GM03348 (cell line): ENCODE measurements at regions not wholly inside any gene's neighbourhood (a gene's known extent, or its start where the extent isn't known, plus 50 kb on each side); places are given as distances from the start of the nearest gene placed in this dataset.
"Not testable (repeated sequence)": the region's sequence is repeated elsewhere in the genome, so short reads cannot be mapped to it uniquely, and the experiment has no call there.

ENCODE experiments used
- DNase-seq: peaks from one replicate; pipeline ENCODE4 v3.0.0; 2012; ENCODE audit warnings: low spot score

DNA sequence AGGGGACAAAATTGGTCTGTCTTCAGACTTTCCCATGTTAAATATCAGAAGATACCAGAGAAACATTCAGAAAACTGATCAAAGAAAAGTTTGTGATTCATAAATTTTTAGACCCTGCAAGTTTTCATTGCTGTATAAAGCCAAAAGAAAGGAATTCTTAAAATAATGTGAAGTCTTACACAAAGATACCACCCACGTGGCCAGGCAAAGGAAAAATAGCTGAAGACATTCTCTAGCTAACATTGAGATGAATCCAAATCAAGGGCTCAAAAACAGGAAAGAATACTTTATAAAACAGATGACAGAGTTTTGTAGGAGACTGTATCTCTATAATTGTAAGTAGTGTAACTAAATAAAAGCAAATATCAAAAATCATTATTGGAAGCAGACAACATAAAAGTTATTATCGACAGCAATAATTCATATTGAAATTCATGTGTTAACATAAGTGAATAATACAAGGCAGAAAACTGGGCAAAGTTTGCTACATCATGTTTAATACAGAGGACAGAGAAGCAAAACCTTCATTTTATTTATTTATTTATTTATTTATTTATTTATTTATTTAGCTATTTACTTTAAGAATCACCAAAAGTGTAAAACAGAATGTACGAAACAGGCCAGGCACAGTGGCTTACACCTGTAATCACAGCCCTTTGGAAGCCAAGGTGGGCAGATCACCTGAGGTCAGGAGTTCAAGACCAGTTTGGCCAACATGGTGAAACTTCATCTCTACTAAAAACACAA lies 204.6 kb upstream of the SLIT2 start:
- DNase-seq, result peak; percentile 24

DNA sequence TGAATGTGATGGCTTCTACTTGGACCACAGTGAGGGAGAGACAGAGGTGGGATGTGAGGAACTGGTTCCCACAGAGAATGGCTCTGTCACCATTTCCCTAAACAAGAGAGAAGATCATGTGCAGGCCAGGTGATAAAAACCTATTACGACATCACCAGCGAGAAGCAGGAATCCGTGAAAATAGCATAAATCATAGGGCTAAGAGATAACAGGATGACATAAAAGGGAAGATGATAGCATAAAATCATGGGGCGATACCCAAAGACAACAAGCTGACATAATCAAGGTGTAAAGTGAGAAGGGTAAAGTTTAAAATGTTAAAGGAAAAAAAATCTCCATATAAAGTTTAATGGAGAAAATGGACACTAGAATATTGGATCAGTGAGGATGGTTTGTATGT lies 205.5 kb upstream of the SLIT2 start:
- DNase-seq, result no peak

DNA sequence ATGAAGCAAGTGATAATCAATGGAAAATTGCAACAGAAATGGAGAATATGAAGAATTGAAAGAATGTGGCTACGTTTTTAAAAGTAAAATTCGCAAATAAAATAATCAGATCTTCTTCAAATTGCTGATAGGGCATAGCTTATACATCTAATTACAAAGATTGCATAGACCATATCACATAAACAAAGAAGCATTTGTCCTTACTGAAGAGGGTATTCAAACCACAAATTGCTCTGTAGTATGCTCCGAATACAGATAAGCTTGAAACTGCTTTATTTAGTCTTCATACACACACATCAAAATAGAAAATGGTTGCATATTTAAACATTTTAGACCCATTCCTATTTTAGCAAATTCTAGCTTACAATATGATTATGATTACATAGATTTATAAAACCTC lies 206.7 kb upstream of the SLIT2 start:
- no peak for DNase-seq

DNA sequence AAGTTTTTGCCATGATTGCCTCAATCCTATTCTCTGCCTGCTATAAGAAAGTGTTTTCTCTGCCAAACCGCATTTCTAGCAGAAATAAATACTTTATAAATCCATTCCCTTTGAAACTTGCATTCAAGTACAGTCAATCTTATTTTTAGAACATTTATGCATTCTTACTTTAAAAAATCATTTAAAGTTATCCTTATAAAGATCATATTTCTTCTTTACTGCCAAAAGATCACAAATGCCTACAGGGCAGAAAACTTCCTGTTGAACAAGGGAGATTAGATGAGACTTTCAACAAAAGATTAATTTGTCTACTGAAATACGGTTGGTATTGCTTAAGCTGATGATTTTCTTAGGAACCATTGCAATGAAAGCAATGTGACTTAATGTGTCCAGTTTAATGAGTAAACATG lies 207.2 kb upstream of the SLIT2 start:
- DNase-seq, result peak; percentile 12

DNA sequence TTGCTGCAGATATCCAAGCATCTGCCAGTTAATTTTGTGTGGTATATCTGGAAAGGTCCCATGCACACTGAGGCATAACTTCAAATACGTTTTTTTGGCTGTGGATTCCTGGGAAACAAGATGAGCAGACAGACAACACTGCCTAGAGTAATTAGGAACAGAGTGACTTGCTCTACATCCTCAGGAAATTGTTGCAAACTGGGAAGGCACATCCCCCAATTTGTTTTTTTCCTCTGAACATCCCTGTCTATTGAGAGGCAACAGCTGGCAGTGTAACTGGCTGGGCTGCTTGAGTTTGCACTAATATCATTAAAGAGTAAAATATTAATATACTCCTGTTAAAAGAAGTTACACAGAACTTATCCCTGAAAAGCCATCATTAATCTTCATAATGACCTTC lies 207.7 kb upstream of the SLIT2 start:
- DNase-seq, result peak; percentile 3

DNA sequence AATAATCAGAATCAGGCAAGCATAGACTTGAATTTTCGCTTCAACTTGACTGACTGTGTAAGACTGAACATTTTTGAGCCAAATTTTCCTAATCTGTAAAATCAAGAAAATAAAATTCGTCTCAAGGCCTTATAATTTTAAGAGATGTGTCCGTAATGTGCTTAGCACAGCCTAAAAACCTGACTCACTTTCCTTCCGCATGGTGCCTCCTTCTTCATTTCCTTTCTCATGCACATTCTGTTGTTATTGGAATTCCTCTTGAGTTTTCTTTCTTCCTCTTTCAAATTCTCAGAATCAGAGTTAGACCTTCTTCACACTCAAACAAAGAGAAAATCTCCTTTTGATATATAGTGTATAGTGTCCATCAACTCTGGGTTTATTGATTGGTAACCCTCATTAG lies 208.9 kb upstream of the SLIT2 start:
- no peak for DNase-seq

DNA sequence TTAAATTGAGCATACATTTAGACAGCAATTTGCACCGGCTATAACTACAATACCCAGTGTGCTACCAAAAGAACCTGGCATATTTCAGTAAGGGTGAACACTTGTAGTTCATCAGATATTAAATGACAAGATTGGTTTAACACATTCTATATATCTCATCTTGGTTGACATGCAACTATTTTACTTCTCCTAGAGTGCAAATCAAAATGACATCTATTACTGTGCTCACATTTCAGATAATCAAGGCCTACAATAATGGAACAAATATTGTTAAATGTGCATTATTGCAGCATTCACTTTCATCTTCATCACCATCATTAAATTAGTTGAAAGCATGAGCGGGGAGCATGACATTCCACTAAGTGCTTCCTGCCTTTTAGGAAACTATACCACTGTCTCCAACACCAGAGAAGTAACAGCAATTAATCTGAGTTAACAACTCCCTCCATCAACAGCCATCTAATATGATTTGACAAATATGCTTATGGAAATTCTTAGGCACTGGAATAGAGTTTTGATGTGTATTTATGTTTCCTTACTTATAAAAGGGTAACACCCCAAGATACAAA lies 209.8 kb upstream of the SLIT2 start:
- no peak for DNase-seq

DNA sequence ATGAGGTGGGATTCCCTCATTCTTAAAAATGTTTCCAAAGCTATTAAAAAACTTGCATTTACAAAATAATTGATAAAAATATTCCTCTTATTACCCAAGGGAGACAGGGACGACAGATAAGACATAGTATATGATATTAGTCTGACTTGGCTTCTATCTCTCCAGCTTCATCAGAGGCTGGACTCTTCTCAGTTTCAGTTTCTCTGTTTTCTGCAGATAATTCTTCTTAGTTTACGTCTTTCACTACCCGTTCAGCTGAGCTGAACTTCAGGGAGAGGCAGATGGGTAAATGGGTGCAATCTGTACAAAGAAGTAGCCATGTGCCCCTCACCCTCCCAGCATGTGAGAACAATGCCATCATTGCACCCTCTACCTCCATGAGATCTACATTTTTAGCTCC lies 214.0 kb upstream of the SLIT2 start:
- no peak for DNase-seq

DNA sequence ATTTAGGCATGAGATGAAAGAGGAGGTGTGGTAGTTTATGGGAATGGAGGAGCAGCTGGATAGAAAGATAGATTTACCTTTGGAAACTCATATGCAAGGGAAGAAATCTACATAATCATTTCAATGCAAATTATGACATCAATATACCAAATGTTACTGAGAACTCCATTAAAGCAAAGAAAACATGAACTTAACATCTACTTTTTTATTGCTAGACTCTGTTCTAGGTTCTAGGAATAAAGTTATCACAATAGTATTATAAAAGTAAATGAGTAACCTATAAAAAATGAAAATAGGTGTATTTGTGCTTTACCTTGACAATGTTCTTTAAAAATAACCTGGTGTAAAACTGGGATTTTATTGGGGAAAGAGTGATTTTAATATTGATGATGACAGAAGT lies 221.6 kb upstream of the SLIT2 start:
- DNase-seq, result no peak

DNA sequence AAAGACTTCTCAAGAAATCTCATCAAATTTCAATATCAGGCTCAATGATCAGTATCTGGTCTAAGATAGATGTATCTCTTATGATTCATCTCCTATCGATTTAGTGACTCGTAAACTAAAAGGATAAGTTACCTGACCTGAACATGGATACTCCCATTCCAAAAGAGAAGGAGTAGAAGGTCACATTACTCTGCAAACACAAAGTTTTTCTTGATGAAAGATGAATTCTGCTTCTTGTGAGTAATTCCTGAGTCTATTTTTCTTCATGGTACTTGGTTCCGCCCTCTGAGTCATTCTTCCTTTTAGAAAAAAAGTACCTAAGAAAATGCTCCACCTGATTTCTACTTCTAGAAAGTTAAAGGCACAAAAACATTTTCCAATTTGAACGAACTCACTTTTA lies 223.1 kb upstream of the SLIT2 start:
- DNase-seq, result no peak

DNA sequence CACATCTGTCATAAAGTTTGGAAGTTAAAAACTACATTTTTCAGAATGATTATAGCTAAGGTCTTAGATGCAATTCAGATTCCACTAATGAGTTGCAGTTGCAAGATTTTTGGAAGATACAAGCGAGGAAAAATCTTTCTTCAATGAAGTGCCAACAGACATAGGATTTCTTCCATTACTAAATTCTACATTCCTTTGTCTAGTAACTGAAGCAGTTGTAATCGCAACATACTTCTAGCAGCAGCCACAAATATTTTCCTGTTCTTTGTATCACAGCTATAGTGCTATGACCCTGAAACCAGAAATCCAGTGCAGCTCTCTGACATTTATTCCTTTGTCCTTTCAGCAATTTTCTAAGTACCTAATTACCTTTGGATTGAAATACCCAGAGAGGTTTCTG lies 225.2 kb upstream of the SLIT2 start:
- DNase-seq, result peak; percentile 56

DNA sequence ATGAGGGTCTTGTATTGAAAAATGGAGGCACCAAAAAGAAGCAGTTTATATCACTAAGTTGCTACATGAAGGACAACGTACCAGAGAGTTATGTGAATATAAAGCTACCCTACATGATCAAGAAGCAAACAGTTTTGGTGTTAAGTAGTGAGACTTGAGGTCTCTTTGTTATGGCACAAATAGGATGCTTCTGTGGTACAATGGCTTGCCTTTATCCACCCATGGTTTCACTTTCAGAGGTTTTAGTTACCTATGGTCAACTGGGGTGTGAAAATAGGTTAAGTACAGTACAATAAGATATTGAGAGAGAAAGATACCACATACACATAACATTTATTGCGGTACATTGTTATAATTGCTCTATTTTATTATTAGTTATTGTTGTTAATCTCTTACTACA lies 229.2 kb upstream of the SLIT2 start:
- no peak for DNase-seq

DNA sequence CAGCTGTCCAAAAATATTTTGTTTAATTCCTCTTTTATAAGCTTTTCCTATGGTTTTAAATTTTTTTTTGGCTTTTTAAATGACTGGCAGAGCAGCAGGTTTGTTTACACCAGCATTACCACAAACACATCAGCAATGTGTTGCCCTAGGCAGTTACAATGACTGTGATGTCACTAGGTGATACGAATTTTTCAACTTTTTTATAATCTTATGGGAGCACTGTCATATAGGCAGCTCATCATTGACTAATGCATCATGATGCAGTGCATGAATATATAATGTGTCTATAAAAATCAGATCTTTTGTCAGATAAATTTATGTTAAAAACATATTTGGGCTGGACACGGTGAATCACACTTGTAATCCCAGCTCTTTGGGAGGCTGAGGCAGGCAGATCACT lies 231.6 kb upstream of the SLIT2 start:
- no peak for DNase-seq

DNA sequence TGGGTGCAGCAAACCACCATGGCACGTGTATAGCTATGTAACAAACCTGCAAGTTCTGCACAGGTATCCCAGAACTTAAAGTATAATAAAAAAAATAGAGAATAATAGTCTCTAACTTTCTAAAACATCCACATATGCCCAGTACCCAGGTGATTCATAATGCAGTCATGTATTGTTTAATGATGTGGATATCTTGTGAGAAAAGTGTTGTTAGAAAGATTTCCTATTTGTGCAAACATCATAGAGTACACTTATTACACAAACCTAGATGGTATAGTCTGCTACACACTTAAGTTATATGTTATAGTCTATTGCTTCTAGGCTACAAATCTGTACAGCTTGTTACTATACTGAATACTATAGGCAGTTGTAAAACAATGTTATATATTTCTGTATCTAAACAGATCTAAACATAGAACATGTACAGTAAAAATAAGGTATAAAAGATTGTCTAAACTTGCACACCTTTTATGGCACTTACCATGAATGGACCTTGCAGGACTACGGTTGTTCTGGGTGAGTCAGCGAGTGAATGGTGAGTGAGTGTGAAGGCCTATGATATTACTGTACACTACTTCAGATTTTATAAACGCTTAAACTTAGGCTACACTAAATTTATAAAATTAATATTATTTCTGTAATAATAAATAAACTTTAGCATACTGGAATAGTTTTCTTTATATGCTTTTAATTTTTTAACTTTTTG lies 232.2 kb upstream of the SLIT2 start:
- no peak for DNase-seq

DNA sequence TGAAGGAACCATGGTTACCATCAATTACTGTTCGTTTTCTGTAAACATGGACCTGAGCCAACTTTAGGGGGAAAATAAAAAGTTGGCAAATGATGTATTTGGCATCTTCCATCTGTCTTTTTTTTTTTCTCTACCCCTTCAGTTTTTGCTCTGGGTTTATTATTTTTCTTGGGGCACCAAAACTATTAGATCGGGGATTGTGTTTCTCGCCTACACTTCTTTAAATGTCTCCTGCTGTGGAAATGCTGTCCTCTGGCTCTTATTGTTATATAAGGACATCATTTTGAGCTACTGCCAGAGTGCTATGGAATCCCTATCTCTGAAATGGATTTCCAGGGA lies 234.0 kb upstream of the SLIT2 start:
- DNase-seq, result no peak

DNA sequence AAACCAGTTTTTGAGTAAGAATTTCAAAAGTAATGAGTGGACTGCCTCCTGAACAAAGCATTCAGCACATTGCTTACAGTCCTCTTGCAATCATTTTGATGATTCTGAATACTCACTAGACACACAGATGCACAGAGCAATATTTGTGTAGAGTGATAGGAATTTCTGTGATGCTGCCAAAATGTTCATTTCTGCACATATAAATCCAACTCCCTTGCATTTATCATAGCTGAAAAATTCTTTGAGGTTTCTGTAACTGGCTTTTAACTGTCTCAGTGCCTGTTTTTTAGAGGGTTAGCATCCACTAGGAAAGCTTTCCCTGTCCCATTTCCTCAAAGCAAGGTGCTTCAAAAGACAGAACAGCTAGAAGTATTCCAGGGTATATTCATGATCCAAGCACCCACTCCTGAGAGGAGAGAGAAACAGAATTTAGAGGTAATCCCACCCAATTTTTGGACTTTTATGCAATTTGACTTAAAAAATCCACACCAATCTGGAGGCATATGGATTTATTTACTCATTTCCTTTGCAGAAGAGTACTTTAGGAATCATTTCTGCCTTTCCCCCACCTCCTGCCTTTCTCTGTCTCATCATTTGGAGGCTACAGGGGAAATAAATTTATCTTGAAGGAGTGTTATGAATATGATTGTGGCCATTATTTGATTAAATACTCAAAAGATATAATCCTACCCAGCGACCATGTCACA lies 234.5 kb upstream of the SLIT2 start:
- DNase-seq, result peak; percentile 68

DNA sequence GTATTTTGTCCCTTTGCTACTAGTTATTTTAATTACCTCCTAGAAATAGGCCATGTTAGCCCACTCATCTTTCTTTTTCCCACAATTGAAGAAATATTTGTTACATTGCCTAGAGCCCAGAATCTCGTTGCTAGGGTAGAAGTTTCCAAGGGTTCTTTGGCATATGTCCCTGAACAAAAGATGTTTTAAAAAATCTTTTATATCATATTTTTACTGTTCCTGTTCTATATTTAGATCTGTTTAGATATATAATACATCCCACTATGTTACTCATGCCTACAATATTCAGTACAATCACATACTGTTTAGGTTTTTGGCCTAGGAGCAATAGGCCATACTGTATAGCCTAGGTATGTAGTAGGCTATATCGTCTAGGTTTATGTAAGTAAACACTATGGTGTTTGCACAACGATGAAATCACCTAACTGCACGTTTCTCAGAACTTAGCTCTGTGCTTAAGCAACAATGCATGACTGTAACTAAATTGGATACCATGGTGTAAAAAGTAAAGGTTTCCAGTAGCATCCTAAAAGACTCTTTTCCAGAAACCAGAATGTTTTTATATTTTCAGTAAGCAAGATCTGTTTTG lies 236.0 kb upstream of the SLIT2 start:
- DNase-seq, result no peak

DNA sequence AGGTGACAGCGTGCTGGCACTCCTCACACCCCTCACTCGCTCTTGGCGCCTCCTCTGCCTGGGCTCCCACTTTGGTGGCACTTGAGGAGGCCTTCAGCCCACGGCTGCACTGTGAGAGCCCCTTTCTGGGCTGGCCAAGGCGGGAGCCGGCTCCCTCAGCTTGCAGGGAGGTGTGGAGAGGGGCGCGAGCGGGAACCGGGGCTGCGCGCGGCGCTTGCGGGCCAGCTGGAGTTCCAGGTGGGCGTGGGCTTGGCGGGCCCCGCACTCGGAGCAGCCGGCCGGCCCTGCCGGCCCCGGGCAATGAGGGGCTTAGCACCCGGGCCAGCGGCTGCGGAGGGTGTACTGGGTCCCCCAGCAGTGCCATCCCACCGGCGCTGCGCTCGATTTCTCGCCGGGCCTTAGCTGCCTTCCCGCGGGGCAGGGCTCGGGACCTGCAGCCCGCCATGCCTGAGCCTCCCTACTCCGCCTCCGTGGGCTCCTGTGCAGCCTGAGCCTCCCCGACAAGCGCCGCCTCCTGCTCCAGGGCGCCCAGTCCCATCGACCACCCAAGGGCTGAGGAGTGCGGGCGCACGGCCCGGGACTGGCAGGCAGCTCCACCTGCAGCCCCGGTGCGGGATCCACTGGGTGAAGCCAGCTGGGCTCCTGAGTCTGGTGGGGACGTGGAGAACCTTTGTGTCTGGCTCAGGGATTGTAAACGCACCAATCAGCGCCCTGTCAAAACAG lies 247.7 kb upstream of the SLIT2 start:
- DNase-seq, result not testable (repeated sequence)

DNA sequence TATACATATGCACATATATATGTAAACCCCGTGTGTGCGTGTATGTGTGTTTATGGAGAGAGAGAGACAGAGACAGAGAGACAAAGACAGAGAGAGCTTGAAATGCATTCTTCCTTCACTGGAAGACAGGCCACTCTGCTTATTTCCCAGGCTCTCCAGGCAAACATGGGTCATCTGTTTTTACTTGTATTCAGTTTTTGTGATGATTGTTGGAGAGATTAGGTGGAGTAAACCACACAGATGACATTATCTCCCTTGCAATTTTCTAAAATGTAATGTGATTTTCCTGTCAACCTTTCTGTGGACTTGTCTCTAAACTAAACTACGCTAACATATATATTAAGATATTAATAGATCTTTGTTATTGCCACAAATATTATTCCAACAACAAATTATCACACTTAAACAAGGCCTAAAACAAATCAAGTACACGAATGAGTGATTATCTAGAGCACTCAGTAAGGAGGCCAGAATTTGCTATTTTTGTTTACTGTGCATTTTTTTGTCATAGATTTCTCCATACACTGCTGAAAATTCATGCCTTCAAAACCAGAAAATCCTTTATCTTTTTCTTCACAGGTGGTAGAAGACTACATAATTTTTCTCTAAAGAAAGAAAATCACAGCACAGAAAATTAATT lies 251.8 kb upstream of the SLIT2 start:
- DNase-seq, result no peak

DNA sequence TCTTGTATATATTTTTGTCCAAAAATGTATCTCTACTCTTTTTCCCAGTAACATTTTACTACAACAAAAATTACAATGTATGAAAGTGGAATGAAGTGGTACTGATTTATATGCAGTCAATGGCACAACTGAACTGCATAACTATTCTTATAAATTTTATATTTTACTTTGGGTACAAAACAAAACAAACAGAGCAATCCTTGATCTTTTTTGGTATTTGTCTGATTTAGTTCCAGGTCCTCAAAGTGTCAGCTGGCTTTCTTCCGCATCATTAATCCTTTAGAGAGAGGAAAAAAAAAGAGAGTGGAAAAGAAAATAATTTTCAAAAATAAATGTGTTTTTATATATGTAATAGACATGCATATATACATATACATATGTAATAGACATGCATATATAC lies 252.4 kb upstream of the SLIT2 start:
- no peak for DNase-seq

DNA sequence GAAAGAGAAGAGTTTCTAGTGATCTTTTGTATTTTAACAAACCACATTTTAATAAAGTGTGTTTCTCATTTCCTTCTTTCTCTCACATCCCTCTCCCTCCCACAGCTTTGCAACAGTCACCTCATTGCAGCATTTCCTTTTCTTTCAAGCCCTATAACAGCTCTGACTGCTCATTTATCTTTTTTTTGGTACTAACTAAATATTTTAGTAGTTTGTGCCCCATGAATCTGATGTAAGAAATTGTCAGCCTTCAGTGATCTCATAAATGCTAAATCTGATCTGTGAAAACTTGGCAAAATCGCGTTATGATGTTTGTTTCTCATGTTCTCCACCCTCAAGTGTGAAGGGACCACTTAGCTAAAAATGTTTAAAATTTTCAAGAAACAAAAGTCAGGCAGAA lies 258.5 kb upstream of the SLIT2 start:
- DNase-seq, result peak; percentile 47
